Osteocyte (in vitro differentiated cells): ENCODE measurements at regions not wholly inside any gene's neighbourhood (a gene's known extent, or its start where the extent isn't known, plus 50 kb on each side); places are given as distances from the start of the nearest gene placed in this dataset.

Source experiments
- DNase-seq: peaks from one replicate; pipeline ENCODE4 v3.0.0; 2021; ENCODE audit warnings: mixed read lengths; ENCODE audit not compliant: unreplicated experiment; ENCODE audit errors: extremely low spot score
- H3K27ac Mint-ChIP-seq: one replicate; pipeline ENCODE4 v1.8.0; 2021; ENCODE audit warnings: mild to moderate bottlenecking, mixed read lengths; ENCODE audit not compliant: unreplicated experiment
- H3K27me3 Mint-ChIP-seq: one replicate; pipeline ENCODE4 v1.8.0; 2021; ENCODE audit warnings: mixed read lengths; ENCODE audit not compliant: unreplicated experiment
- H3K36me3 Mint-ChIP-seq: one replicate; pipeline ENCODE4 v1.8.0; 2021; ENCODE audit warnings: mixed read lengths; ENCODE audit not compliant: unreplicated experiment
- H3K4me1 Mint-ChIP-seq: one replicate; pipeline ENCODE4 v1.8.0; 2021; ENCODE audit warnings: mixed read lengths; ENCODE audit not compliant: unreplicated experiment
- H3K4me3 Mint-ChIP-seq: one replicate; pipeline ENCODE4 v1.8.0; 2021; ENCODE audit warnings: mild to moderate bottlenecking, moderate library complexity, mixed read lengths; ENCODE audit not compliant: unreplicated experiment
- H3K9me3 Mint-ChIP-seq: one replicate; pipeline ENCODE4 v1.8.0; 2021; ENCODE audit warnings: mixed read lengths; ENCODE audit not compliant: unreplicated experiment
- CTCF ChIP-seq: fragments of 200-600 bp; sonication (generic); IDR thresholded peaks from 2 replicates; pipeline ENCODE4 v1.5.0; 2021; ENCODE audit warnings: antibody characterized with exemption, mild to moderate bottlenecking, moderate library complexity

- no peaks in the 10 kb centered on the region for H3K4me1 Mint-ChIP-seq
- DNase-seq: no peak
- no peak overlapping the region for H3K4me3 Mint-ChIP-seq
- TF ChIP-seq CTCF: no peak
- no peaks in the 10 kb centered on the region for H3K9me3 Mint-ChIP-seq
- H3K27me3 Mint-ChIP-seq: peaks cover 2% of the 10 kb centered on the region
- no peak overlapping the region for H3K27ac Mint-ChIP-seq
- no peaks in the 10 kb centered on the region for H3K36me3 Mint-ChIP-seq
These were observed 67.4 kb upstream of the PTGS2 start for GRCh38 chr1:186747661-186748060.

DNA sequence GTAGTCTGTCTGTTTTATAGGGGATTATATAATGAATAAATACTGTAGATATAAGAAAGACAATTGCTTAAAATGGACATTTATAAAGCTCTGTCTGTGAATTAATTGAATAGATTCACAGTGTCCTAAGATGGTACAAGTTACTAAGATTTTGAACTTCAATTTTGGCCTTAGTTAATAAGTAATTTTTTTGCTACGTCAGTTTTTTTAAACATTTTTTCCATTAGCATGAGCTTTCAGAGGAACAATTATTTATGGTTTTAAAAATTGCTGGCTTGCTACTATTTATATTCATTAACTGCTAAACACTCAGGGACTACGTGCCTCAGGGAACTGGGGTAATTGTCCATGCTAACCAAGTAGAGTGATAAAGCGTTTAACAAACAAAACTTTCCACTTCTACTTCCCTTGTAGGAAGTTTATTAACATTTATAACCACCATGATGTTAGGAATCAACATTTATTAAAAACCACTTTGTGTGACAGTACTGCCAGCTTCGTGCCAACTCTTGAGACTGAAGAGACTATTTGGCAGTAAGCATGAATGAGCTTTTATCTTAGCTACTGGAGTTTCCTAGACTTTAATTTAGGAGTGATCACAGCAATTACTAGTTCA lies 65.4 kb upstream of the PTGS2 start:
- Mint-ChIP-seq H3K27ac (no peak overlapping the region), H3K4me1 (no peaks in the 10 kb centered on the region), H3K27me3 (peaks cover 2% of the 10 kb centered on the region), H3K36me3 (no peaks in the 10 kb centered on the region), H3K4me3 (no peak overlapping the region), H3K9me3 (no peaks in the 10 kb centered on the region)
- no peak for TF ChIP-seq CTCF
- no peak for DNase-seq

- no peak for TF ChIP-seq CTCF
- H3K9me3 Mint-ChIP-seq: no peaks in the 10 kb centered on the region
- H3K27me3 Mint-ChIP-seq: peaks cover 2% of the 10 kb centered on the region
- H3K27ac Mint-ChIP-seq: no peak overlapping the region
- no peaks in the 10 kb centered on the region for H3K4me1 Mint-ChIP-seq
- no peaks in the 10 kb centered on the region for H3K36me3 Mint-ChIP-seq
- H3K4me3 Mint-ChIP-seq: no peak overlapping the region
- DNase-seq: no peak
These were observed 61.4 kb upstream of the PTGS2 start for GRCh38 chr1:186741640-186742039.

DNA sequence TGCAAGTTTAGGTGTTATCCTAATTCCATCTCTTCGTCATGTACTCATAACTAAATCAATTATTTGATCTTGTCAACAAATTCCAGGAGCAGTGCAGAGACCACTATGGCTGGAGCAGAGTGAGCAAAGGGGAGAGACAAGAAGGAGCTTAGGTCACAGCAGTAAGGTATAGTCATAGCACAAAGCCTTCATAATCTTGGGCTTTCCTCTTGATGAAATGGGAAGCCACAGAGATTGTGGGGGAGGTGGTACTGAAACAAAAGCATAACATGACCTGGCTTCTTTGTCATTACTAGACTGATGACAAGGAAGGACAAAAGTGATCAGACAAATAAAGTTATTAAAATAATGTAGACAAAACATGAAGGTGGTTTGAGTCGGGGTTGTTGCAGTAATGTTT lies 60.1 kb upstream of the PTGS2 start:
- no peak overlapping the region for H3K4me3 Mint-ChIP-seq
- H3K27ac Mint-ChIP-seq: no peak overlapping the region
- H3K9me3 Mint-ChIP-seq: no peaks in the 10 kb centered on the region
- DNase-seq: no peak
- TF ChIP-seq CTCF: no peak
- no peaks in the 10 kb centered on the region for H3K4me1 Mint-ChIP-seq
- H3K36me3 Mint-ChIP-seq: no peaks in the 10 kb centered on the region
- H3K27me3 Mint-ChIP-seq: peaks cover 2% of the 10 kb centered on the region

DNA sequence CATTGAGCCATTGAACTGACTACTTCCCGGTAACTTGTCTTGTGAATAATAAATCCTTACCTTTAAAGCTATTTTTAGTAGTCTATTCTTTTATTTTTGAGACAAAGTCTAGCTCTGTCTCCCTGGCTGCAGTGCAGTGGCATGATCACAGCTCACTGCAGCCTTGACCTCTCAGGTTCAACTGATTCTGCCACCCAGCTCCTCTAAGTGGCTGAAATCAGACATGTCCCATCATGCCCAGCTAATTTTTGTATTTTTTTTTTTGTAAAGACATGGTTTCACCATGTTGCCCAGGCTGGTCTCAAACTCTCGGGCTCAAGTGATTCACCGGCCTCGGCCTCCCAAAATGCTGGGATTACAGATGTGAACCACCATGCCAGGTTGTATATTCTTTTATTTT lies 59.3 kb upstream of the PTGS2 start:
- no peak for DNase-seq
- H3K36me3 Mint-ChIP-seq: no peaks in the 10 kb centered on the region
- H3K27ac Mint-ChIP-seq: no peak overlapping the region
- H3K4me1 Mint-ChIP-seq: no peaks in the 10 kb centered on the region
- H3K27me3 Mint-ChIP-seq: peaks cover 2% of the 10 kb centered on the region
- H3K9me3 Mint-ChIP-seq: no peaks in the 10 kb centered on the region
- no peak for TF ChIP-seq CTCF
- H3K4me3 Mint-ChIP-seq: no peak overlapping the region
